Astrocyte of the spinal cord (primary cell): ENCODE measurements at regions not wholly inside any gene's neighbourhood (a gene's known extent, or its start where the extent isn't known, plus 50 kb on each side); places are given as distances from the start of the nearest gene placed in this dataset.

ENCODE experiments used
- DNase-seq: peaks from one replicate; pipeline ENCODE4 v3.0.0; 2011; ENCODE audit warnings: low read depth, low spot score
- H3K4me3 ChIP-seq: 2 replicates; pipeline ENCODE4 v1.5.1; 2011; ENCODE audit warnings: low read depth, mild to moderate bottlenecking, low read length, moderate library complexity
- in situ Hi-C: cut with HindIII; loops from 2 replicates; pipeline ENCODE4 v1.10.0; 2017; ENCODE audit warnings: low sequenced_read_pairs
- TF ChIP-seq, protein P1 (sequence below): IDR thresholded peaks from 2 replicates; pipeline ENCODE4 v1.5.1; 2012; ENCODE audit warnings: low read depth, mild to moderate bottlenecking, low read length, inconsistent platforms

DNA sequence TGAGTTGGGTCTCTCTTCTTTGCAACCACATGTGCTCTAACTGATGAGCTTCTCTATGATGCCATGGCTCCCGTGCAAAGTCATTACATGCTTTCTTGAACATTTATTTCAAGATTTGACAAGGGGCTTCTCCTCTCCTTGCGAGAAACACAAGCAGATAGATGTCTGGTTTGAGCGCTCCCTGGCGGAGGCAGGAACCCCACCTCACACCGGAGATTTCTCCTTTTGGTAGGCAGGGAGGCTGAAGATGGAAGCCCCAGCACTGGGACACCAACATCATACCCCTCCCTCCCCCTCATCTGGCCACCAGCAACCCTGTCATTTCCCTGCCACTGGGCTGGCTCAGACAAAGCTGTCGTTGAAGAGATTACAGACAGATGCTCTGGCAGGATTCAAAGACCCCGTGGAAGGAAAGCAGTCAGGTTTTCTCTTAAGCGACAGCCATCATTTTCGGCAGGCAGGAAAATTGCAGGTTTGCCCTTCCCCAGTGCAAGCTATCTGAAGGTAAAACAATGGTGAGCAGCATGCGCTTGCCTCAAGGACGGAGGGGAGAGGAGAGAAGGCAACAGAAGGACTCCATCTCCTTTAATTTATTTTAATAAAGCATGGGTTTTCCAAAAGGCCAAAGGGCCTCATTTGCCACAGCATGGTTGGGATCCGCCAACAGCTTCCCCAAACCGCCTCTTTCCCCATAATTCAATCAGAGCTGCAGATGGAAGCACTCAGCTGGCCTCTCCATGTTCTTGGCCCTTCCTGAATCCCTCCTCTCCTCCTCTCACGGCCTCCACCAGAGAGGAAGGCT, 344.1 kb upstream of the TSHZ3 start:
- no peak overlapping the region for H3K4me3 ChIP-seq
- in situ Hi-C loops, result no loop called here
- no peak for DNase-seq
- TF ChIP-seq, protein P1, sequence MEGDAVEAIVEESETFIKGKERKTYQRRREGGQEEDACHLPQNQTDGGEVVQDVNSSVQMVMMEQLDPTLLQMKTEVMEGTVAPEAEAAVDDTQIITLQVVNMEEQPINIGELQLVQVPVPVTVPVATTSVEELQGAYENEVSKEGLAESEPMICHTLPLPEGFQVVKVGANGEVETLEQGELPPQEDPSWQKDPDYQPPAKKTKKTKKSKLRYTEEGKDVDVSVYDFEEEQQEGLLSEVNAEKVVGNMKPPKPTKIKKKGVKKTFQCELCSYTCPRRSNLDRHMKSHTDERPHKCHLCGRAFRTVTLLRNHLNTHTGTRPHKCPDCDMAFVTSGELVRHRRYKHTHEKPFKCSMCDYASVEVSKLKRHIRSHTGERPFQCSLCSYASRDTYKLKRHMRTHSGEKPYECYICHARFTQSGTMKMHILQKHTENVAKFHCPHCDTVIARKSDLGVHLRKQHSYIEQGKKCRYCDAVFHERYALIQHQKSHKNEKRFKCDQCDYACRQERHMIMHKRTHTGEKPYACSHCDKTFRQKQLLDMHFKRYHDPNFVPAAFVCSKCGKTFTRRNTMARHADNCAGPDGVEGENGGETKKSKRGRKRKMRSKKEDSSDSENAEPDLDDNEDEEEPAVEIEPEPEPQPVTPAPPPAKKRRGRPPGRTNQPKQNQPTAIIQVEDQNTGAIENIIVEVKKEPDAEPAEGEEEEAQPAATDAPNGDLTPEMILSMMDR, result no peak

DNA sequence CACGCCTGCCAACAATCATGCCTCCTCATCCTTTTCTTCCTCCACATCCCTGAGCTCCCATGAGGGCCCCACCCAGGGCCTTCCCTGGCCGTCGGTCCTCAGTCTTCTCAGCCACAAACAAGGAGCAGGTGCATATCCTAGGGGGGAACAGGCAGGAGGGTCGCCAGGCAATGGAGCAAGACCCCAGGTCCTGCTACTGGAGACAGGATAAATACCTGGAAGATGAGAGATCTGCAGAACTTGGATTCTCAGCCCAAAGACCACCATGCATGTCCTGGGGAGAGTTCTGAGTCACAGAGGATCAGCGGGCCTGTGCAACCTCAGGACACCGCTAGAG, 344.7 kb upstream of the TSHZ3 start:
- TF ChIP-seq, protein P1, result no peak
- DNase-seq, result no peak
- H3K4me3 ChIP-seq, result no peak overlapping the region
- in situ Hi-C loops, result no loop called here

DNA sequence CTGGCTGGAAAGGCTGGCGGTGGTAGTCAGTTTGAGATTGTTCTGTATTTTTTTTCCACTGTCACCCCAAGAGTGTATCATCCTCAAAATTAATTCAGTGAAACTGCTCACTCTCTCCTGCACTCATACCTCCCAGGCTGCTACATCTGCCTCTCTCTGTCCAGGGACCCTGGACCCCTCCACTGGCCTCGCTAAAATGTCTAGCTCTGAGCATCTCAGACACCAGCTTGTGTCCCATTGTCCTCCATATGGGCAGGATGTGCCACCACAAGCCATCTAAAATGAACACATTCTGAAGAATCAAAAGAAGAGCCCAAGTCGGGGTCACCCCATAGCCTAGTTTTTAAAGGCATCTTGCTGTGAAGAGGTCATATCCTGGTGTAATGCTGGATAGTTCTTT, 345.5 kb upstream of the TSHZ3 start:
- in situ Hi-C loops, result no loop called here
- no peak overlapping the region for H3K4me3 ChIP-seq
- TF ChIP-seq, protein P1, result no peak
- no peak for DNase-seq

DNA sequence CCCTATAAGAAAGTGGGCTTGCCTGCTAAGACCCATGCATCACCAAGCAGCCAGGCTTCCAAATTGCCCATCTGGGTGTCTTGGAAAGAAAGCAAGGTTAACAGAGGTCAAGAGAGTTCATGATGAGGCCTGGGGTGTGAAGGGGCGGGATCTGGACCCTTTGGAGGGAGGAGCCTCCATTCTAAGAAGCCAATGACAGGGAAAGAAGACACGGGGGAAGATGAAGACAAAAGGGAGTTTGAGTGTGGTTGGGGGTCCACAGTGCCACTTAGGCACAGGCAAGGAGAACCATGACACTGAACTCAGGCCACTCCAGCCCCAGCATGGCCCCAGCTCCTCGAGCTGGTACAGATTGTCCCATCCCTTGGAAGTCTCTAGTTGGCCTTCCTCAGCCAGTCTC, 350.2 kb upstream of the TSHZ3 start:
- TF ChIP-seq, protein P1, result no peak
- H3K4me3 ChIP-seq, result no peak overlapping the region
- in situ Hi-C loops, result no loop called here
- no peak for DNase-seq

DNA sequence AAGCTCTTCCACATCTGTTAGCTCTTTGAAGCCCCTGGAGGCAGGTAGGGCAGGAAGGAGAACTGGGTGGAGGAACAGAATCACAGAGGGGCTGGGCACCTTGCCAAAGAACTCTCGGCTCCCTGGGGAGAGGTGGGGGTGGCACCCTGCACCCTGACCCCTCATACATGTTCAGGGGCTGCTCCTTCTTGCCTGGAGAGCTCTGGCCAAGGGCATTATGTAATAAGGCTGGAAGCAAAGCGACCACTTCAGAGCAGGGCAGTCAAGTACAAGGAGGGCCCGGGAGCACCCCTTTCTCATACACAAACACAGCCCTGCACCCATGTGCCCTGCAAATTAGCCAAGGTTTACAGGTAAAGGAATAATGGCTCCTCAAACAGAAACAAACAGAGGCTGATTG, 351.9 kb upstream of the TSHZ3 start:
- TF ChIP-seq, protein P1, result no peak
- no peak for DNase-seq
- no peak overlapping the region for H3K4me3 ChIP-seq
- in situ Hi-C loops, result no loop called here

DNA sequence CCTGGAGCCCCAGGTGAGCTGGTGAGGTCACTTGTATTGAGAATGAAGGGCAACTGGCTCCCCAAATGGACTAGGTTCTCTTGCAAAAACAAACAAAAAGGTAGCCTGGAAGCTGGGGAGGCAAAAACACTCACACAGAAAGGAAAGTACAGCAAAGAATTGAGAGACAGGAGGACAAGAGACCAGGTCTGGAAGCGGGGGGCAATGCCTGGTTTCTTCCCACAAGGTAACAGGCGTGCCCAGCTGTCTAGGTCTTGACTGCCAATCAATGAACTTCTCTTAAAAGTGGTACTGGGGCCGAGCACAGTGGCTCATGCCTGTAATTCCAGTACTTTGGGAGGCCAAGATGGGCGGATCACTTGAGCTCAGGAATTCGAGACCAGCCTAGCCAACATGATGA, 356.4 kb upstream of the TSHZ3 start:
- H3K4me3 ChIP-seq, result no peak overlapping the region
- no peak for DNase-seq
- in situ Hi-C loops, result no loop called here
- TF ChIP-seq, protein P1, result no peak
